ENCODE measurements at regions not wholly inside any gene's neighbourhood (a gene's known extent, or its start where the extent isn't known, plus 50 kb on each side); places are given as distances from the start of the nearest gene placed in this dataset.

DNA sequence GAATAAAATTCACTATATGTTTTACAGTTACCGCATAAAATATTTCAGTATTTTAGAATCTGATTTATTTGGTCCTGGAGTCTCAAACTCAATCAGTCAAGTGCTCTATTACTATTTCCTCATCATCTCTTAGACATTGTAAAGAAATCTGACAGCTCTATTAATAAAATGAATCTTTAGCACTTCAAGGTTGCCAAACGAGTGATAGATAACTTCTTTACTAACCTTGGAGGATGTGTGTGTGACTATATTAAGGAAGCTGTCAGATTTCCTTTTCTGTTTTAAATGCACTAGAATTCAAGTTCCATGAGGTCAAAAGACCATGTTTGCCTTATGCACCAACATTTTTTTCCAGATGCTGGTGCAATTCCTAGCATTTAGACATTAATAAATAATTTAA, 389.8 kb upstream of the AZI2 start:
- DNase-seq (ENCODE audit: low read depth): no peak

DNA sequence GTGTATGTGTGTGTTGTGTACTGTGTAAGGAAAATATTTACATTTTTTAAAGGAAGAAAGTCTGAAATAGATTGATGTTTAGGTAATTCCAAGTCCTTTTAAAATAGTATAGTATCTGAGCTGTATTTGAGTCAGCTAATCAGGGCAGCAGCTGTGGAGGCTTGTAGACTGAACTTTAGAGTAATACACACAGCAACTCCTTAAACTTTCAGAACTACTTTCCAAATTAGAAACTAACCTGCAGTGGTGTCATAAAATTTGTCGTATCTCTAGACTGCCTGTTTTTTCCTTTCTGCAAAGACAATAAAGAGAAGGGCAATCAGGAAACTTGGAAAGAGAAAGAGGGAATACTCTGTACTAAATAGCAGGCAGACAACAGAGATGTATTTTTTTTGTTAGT, 391.0 kb upstream of the AZI2 start:
- no peak for DNase-seq (ENCODE audit: low read depth)

DNA sequence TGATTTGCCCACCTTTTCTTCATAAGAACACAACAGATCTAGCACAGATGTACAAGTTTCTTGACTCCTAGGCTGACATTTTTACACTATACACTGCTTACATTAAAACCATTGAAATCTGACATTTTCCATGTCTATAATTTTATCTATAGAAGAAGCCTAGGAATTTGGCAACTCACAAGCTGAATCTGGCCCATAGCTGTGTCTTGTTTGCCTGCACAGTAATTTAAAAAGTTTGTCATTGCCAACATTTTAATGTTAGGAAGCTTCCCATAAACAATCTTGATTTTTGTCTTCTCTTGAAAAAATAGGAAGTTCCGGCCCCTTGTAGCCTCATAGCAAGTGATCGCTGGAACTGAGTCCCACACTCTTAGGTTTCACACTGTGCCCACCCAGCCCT, 394.6 kb upstream of the AZI2 start:
- DNase-seq (ENCODE audit: low read depth): no peak

DNA sequence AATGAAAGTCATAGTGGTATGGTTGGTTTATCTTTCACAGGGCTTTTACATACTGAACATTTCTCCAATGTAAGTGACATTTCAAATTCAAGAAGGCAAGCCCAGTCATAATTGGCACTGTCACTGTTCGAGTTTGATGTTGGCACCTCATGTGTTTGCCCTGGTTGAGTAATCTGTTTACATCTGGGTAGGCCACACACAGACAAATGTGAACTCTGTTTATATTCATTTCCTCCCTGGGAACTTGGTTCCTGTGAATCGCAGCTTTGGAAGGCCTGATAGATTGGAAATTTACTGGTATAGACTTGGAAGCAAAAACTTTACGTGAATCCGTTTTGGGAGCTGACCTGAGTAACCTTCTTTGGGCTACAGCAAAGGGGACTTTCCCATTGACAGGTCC, 395.2 kb upstream of the AZI2 start:
- peak; percentile 9 for DNase-seq (ENCODE audit: low read depth)

DNA sequence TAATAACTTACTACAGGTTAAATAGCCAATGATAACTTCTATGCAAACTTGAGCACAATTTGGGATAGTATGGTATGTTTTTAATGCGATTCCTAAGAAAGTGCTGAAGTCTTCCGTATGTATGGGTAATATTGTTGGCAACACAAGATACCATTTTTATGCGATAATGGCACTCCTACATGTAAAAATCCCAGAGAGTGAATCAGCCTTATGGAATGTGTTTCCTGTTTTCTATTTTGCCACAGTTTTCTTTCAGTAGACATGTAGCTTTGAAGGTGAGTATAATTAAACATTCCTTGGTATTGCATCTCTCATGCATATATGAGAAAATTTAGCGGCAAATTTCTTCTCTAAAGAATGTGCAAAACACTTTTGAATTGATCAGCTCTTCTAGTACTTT, 396.8 kb upstream of the AZI2 start:
- peak; percentile 50 for DNase-seq (ENCODE audit: low read depth)

DNA sequence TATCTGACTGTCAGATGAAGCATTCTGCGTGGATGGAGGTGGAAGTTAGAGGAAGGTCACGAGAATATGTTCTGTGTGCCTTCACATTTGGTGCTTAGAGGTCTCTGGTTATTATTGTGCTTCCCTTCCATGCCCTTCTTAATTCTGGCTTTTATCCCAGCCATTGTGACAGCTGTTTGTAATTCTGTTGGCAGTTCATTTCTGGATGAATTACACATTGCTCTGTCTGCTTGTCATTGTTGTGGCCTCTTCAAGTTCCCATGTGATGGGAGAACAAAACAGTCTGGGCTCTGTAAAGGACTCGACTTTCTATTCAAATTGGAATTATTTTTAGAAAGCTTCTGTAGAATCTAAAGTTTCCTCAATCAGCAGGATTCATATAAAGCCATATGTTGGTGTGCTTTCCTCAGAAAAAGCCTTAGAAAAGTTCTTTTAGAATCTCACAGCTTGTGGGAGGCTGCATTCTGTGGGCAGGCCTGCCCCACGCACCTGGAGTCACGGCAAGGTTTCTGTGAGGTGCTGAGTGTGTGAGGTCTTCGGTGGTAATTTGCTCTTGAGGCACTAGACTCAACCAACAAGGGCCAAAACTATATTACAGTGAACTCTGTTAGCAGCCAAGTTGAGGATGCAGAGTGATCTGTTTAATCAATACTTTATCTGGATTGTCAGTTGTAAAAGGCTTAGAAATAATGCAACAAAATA, 397.4 kb upstream of the AZI2 start:
- peak; percentile 25 for DNase-seq (ENCODE audit: low read depth)

- no peak for DNase-seq (ENCODE audit: low read depth)
These were observed 398.4 kb upstream of the AZI2 start for GRCh38 chr3:28746990-28747389.

DNA sequence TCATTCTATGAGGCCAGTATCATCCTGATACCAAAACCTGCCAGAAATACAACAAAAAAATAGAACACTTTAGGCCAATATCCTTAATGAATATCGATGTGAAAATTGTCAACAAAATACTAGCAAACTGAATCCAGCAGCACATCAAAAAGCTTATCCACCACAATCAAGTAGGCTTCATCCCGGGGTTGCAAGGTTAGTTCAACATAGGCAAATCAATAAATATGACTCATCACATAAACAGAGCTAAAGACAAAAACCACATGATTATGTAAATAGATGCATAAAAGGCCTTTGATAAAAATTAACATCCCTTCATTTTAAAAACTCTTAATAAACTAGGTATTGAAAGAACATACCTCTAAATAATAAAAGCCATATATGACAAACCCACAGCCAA, 403.2 kb upstream of the AZI2 start:
- no peak for DNase-seq (ENCODE audit: low read depth)

GRCh38 chr3:28752290-28752689, 403.7 kb upstream of the AZI2 start:
- no peak for DNase-seq (ENCODE audit: low read depth)

- no peak for DNase-seq (ENCODE audit: low read depth)
These were observed 407.4 kb upstream of the AZI2 start for GRCh38 chr3:28756056-28756455.

DNA sequence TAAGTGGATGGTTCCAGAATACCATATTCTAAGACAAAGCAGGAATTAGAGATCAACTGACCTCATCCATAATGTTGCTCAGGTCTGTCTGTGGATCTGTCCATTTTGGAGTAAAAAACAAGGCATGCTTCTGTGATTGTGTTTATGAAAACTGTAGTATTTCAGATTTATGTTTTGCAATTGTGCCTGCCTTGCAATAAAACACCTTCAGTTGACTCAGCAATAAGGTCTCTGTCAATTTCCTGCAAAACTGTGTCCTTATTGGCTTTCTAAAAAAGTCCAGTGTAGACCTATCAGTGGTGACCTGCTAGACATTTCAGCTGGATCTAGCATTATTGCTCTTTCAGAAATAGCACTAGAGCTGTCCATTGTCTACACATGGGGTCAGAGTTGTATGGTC, 409.5 kb upstream of the AZI2 start:
- DNase-seq (ENCODE audit: low read depth): no peak

GRCh38 chr3:28761375-28761774, 412.8 kb upstream of the AZI2 start:
- DNase-seq (ENCODE audit: low read depth): no peak

DNA sequence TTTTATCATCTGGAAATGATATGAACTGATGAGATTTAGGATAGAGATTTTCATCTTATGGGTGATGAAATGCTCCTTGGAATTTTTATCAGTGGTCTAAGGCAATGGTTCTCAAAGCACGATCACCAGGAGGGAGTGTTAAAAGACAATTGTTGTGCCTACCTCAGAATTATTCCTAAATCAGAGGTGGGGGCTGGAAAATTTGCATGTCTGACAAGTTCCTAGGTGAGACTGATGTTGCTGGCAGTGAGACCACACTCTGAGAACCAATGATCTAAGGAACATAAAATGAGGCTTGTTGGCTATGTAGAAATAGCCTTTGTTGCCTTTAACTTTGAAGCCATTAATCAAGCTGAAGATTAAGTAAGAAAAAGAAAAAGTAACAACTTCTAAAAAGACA, 416.6 kb upstream of the AZI2 start:
- DNase-seq (ENCODE audit: low read depth): no peak

DNA sequence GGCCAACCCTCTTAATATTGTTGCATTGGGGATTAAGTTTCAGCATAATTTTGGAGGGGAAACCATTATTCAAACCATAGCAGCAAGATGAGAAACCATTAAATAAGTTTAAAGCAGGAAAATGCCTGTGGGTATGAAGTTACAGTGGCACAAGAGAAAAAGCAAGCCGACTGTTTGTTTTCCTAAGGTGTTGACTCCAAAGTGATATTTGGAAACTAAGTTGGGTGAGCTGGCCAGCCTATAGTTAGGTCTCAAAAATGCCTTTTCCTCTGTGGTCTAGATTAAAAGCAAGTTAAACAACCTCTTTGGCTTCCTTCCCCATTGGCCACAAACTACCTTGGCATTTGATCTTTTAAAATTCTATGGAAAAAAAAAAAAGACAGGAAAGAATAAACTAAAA, 419.8 kb upstream of the AZI2 start:
- no peak for DNase-seq (ENCODE audit: low read depth)

DNA sequence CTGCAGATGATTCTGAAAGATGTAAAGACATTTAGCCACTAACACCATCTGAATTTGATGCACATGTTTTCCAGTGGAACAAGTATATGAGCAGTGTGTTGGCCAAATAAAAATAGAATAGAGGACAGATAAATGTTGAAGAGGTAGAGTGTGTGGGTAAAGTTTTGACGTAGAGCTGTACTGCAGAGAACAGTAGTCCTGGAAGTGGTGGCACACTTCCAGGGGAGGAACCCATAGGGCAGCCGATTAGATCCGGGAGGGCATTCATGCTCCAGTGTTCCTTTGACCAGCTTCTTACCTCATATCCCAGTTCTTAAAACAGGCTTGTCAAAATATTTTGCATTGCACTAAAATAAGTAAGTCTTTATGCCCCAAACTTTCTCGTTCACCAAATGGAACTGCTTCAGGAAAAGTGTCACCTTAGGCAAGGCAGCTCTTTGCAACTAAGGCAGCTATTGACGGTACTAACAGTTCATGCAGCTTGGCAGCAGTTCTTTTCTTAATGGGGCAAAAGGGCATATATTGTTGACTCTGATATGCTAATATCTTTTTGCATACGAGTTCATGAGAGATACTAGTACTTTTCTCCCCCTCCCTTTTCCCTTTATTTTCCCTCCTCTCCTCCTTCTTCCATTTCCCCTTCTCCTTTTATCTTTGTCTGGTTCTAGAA, 429.3 kb upstream of the AZI2 start:
- no peak for DNase-seq (ENCODE audit: low read depth)

DNA sequence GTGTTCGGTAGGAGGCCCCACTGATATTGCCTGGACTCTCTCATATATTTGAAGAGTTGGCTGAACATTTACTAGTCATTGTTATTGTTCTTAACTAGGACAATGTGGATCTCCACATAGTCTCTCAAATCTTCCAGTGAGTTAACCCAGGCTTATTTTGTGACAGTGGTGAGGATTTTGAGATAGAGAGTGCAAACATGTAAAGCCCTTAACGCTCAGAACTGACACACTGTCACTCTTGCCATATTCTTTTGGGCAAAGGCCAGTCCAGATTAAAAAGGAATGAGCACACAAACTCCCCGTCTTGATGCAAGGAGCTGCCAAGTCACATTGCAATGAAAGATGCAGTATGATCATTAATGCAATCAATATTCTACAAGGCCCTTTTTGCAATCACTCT, 431.9 kb upstream of the AZI2 start:
- DNase-seq (ENCODE audit: low read depth): no peak

DNA sequence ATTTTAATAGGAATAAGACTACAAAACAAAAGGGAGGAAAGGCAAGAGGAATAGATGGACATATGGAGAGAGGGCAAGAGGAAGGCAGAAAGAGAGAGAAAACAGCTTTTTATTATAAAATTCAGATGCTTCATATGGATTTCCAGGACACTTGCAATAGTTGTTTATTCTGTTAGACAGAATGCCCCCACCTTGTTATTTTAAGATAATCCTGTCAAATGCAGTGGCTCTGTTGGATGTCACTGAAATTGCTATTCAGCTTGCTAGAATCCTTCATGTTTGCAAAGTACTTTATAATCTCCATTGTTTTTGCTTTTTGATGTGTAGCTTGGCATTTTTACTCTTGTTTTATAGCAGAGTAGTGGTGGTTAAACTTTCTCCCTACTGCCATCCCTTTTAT, 432.4 kb upstream of the AZI2 start:
- DNase-seq (ENCODE audit: low read depth): no peak

DNA sequence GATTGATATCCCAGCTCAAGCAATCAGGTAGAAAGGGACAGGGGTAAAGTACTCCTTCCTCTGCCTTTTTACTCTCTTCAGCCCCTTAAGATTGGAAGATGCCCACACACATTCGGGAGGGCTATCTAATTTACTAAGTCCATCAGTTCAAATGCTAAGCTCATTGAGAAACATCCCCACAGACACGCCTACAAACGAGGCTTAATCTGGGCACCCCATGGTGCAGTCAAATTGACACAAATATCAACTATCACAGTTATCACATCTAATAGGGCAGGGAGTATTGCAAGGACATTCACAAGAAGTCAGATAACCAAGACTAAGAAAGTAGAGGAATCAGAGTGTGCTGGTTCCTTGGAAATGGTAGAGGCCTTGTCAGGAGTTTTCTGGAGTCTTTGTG, 437.8 kb upstream of the AZI2 start:
- DNase-seq (ENCODE audit: low read depth): no peak

DNA sequence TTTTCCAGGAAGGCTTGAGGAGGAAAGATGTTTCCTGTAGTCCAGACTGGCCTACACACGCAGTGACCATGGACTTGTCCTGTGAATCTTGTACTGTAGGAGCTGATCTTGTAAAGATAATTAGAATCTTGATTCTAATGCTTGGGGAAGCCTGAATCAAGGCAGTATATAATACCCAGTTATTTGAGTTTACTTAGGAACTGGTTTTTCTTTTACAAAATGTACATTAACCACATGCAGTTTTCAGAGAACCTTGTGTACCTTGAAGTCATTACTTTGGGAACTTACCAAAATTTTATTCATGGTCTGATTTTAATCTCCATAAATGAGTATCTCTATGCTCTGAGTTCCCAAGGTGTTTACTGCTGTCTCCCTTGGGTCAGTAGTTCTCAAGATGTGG, 439.9 kb upstream of the AZI2 start:
- no peak for DNase-seq (ENCODE audit: low read depth)

GRCh38 chr3:28791713-28792255, 443.2 kb upstream of the AZI2 start:
- DNase-seq (ENCODE audit: low read depth): no peak

GRCh38 chr3:28792604-28793003, 444.0 kb upstream of the AZI2 start:
- DNase-seq (ENCODE audit: low read depth): no peak

GRCh38 chr3:28799084-28799483, 450.5 kb upstream of the AZI2 start:
- peak; percentile 19 for DNase-seq (ENCODE audit: low read depth)

DNA sequence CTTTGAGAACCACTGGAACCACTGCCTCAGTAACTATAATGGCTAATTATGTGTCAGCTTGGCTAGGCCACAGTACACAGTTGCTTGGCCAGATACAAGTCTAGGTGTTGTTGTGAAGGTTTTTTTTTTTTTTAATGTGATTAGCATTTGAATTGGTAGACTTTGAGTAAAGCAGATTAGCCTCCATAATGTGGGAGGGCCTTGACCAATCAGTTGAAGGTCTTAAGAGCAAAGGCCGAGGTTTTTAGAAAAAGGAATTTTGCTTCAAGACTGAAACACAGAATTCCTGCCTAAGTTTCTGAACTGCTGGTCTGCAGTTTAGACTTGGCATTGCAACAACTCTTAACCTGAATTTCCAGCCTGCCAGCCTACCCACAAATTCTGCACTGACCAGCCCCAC, 451.6 kb upstream of the AZI2 start:
- DNase-seq (ENCODE audit: low read depth): no peak

- DNase-seq (ENCODE audit: low read depth): no peak
These were observed 459.4 kb upstream of the AZI2 start for GRCh38 chr3:28808068-28808467.
